AG09309 (cell line): ENCODE measurements at regions not wholly inside any gene's neighbourhood (a gene's known extent, or its start where the extent isn't known, plus 50 kb on each side); places are given as distances from the start of the nearest gene placed in this dataset.
"Not testable (repeated sequence)": the region's sequence is repeated elsewhere in the genome, so short reads cannot be mapped to it uniquely, and the experiment has no call there.

Experiments
- DNase-seq: peaks from one replicate; pipeline ENCODE4 v3.0.0-alpha.2; 2010; ENCODE audit warnings: low read depth
- H3K4me3 ChIP-seq: 2 replicates; pipeline ENCODE4 v1.5.1; 2011; ENCODE audit warnings: mild to moderate bottlenecking, low read depth, low read length, moderate library complexity; ENCODE audit not compliant: control insufficient read depth
- TF ChIP-seq, protein P1 (sequence below): IDR thresholded peaks from 2 replicates; pipeline ENCODE4 v1.5.1; 2011; ENCODE audit warnings: mild to moderate bottlenecking, low read depth, low read length, inconsistent platforms; ENCODE audit not compliant: insufficient read depth, control insufficient read depth; ENCODE audit errors: missing control alignments

DNA sequence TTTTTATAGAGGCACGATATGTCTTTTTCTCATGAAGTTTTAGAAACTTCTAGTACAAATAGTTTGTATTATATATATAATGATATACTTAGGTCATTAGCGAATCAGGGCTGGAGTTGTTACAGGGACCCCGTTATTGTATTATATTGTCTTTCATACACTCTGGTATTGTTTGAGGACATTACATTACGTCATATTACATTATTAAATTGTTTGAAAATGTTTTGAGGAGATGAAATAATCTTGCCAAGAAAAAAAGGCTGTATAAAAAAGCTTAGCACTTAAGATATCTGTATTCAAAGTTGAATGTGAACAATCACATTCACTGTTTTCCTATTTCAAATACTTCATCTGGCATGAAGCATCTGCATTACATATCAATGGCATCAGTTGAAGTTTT lies 239.6 kb upstream of the ASCC3 start:
- no peak for DNase-seq

DNA sequence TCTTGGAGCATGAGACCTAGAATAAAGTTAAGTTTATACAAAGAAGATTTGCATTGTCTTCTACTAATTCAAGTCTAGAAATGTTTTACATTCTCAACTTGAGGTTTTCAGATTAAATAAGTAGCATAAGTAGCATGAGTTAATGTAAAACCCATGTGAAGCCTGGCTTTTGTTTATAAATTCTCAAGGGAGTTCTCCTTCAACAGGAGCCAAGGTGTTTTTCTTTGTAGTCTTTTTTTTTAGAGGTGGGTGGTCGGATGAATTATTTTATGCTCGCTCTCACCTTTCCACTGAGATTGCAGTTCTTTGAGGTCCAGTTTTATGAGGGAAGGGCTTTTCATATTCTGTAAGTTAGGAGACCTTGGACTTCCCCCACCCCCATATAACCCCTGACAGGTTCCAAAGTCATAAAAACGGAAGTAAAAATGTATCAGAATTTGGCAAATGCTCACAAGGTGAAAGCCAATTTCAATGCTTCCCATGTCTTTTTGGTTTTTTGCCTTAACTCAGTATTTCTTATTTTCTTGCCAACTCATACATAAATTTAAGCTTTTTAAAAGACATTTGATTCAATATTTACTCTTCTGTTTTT lies 244.3 kb upstream of the ASCC3 start:
- DNase-seq, result no peak
- TF ChIP-seq, protein P1, sequence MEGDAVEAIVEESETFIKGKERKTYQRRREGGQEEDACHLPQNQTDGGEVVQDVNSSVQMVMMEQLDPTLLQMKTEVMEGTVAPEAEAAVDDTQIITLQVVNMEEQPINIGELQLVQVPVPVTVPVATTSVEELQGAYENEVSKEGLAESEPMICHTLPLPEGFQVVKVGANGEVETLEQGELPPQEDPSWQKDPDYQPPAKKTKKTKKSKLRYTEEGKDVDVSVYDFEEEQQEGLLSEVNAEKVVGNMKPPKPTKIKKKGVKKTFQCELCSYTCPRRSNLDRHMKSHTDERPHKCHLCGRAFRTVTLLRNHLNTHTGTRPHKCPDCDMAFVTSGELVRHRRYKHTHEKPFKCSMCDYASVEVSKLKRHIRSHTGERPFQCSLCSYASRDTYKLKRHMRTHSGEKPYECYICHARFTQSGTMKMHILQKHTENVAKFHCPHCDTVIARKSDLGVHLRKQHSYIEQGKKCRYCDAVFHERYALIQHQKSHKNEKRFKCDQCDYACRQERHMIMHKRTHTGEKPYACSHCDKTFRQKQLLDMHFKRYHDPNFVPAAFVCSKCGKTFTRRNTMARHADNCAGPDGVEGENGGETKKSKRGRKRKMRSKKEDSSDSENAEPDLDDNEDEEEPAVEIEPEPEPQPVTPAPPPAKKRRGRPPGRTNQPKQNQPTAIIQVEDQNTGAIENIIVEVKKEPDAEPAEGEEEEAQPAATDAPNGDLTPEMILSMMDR, result no peak
- no peak overlapping the region for H3K4me3 ChIP-seq

More for the DNA sequence above, 239.6 kb upstream of the ASCC3 start:
- H3K4me3 ChIP-seq, result no peak overlapping the region
- TF ChIP-seq, protein P1, result no peak

DNA sequence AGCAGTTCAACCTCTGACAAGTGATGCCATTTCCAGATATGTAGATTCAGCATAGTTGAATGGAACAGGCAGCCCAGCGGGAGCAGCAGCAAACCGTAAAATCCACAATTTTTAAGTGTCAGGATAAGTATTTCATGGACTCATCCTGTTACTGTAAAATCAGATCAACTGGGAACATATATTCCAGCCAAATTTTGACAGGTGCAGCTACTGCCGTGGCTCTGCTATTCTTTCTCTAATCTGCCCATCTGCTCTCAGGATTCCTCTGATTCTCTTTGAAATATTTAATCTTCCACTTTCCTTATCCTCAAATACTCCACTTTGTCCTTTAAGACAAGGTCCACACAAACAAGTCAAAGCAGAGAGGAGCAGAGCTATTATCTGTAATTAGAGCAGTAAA lies 245.4 kb upstream of the ASCC3 start:
- TF ChIP-seq, protein P1, result no peak
- no peak for DNase-seq
- H3K4me3 ChIP-seq, result no peak overlapping the region

DNA sequence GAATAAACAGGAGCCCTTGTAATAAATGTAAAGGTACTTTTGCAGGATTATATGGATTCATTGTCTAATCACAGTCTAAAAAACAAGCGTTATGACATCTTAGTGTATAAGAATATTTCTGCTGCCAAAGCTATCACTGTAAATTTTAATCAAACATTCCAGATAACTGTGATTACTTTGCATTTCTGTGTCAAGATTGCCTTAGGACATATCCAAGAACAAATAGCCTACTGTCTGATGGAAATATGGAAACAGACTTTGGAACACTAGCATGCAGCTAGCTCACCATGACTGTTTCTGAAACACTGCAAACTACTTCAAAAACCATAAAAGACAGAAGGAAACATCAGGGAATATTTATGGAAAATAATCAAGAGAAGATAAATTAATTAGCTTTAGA lies 248.7 kb upstream of the ASCC3 start:
- TF ChIP-seq, protein P1, result no peak
- no peak overlapping the region for H3K4me3 ChIP-seq
- DNase-seq, result no peak

DNA sequence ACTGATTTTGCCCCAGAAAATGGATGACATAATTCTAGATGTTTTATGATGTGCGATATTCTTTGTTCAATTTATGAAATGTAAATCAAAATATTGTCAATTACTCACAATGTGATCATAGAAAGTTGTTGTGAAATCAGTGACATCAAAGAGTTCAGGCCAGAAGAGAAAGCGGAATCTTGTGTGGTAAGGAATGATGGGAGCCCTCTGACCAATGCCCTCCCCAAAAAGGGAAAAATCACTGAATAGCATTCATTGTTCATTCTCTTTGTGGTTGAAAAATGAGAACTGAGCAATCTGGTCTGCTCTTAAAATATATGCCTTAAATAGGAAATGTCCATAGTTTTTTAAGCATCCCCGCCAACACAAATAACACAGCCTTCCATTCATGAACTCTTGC lies 247.1 kb upstream of the GRIK2 start:
- no peak overlapping the region for H3K4me3 ChIP-seq
- no peak for DNase-seq
- TF ChIP-seq, protein P1, result no peak

DNA sequence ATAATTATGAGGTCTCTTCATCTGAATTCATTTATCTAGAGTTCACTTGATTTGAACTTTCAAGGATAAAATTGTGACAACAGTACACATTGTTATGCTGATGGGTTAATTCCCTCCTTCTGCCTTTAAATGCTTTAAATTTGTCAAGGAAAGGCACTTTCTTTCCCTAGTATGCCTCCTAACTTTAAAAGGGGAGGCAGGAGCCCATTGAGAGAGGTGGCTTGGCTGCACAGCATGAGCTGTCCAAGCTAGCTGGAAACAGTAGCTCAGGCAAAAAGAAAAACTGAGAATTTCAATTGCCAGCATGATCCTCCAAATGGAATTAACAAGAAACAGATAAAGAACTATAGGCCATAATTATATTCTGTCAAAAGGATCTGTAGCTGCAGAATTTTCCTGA lies 243.3 kb upstream of the GRIK2 start:
- TF ChIP-seq, protein P1, result no peak
- no peak for DNase-seq
- H3K4me3 ChIP-seq, result no peak overlapping the region

DNA sequence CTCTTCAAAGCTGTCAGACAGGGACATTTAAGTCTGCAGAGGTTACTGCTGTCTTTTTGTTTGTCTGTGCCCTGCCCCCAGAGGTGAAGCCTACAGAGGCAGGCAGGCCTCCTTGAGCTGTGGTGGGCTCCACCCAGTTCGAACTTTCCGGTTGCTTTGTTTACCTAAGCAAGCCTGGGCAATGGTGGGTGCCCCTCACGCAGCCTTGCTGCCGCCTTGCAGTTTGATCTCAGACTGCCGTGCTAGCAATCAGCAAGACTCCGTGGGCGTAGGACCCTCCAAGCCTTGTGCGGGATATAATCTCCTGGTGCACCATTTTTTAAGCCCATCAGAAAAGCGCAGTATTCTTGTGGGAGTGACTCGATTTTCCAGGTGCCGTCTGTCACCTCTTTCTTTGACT lies 235.9 kb upstream of the GRIK2 start:
- not testable (repeated sequence) for H3K4me3 ChIP-seq, DNase-seq

DNA sequence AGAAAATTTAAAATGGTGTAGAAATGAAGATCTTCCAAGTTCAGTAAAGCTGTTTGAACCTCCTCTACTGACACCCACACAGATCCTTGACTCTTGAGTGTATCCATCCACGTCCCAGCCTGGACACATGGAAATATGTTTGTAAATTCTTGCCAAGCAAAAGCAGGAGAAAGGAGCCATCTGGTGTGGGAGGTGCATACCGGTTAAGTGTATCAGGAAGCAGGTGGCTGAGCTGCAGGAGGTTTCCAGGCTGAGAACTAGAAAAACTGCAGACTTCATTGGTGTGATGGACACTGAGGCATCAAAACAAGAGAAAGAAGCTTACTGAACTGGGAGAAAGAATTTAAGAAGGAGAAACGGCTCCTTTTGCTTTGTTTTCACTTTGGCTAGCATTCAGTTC lies 229.9 kb upstream of the GRIK2 start:
- no peak overlapping the region for H3K4me3 ChIP-seq
- TF ChIP-seq, protein P1, result no peak
- no peak for DNase-seq
